Neural crest cell (in vitro differentiated cells): ENCODE measurements at regions not wholly inside any gene's neighbourhood (a gene's known extent, or its start where the extent isn't known, plus 50 kb on each side); places are given as distances from the start of the nearest gene placed in this dataset.

Experiments used
- DNase-seq: peaks from one replicate; pipeline ENCODE4 v3.0.0; 2021; ENCODE audit warnings: low read depth, mixed read lengths, low spot score
- H3K27ac Mint-ChIP-seq: one replicate; pipeline ENCODE4 v1.8.0; 2021; ENCODE audit warnings: mild to moderate bottlenecking, mixed read lengths; ENCODE audit not compliant: unreplicated experiment
- H3K27me3 Mint-ChIP-seq: 2 replicates; pipeline ENCODE4 v1.8.0; 2021; ENCODE audit warnings: low read depth, mild to moderate bottlenecking, mixed read lengths
- H3K36me3 Mint-ChIP-seq: 2 replicates; pipeline ENCODE4 v1.8.0; 2021; ENCODE audit warnings: low read depth, mild to moderate bottlenecking, mixed read lengths
- H3K4me1 Mint-ChIP-seq: 2 replicates; pipeline ENCODE4 v1.8.0; 2021; ENCODE audit warnings: mixed read lengths
- H3K4me3 Mint-ChIP-seq: one replicate; pipeline ENCODE4 v1.8.0; 2021; ENCODE audit warnings: mild to moderate bottlenecking, mixed read lengths
- H3K9me3 Mint-ChIP-seq: 2 replicates; pipeline ENCODE4 v1.8.0; 2021; ENCODE audit warnings: mixed read lengths
- CTCF ChIP-seq: fragments of 200-600 bp; sonication (generic); conservative IDR thresholded peaks from 2 replicates; pipeline ENCODE4 v1.5.0; 2021; ENCODE audit warnings: antibody characterized with exemption, mild to moderate bottlenecking

DNA sequence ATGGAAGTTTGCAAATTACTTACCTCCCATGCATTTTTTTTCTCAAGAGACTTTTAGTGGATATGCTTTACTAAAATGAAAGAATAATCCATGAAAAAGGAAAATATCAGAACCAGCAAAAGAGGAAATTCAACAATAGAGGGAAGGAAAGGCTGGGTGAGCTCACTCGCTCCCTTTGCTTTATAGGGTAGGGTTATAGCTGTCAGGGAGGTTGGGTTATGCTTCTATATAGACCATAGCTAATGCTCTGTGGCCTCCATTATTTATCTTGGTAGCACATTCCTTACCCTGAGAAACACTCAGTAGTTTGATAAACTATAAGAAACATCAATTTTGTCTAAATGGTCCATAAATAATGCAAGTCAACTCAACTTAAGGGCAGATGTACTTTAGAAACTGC lies 215.9 kb upstream of the FAR2 start:
- Mint-ChIP-seq H3K27ac (no peak overlapping the region), H3K36me3 (no peaks in the 10 kb centered on the region), H3K4me3 (no peak overlapping the region), H3K9me3 (peaks cover 2% of the 10 kb centered on the region), H3K27me3 (no peaks in the 10 kb centered on the region), H3K4me1 (peaks cover 3% of the 10 kb centered on the region)
- no peak for TF ChIP-seq CTCF
- no peak for DNase-seq

- Mint-ChIP-seq H3K9me3 (peaks cover 2% of the 10 kb centered on the region), H3K27me3 (no peaks in the 10 kb centered on the region), H3K4me1 (peaks cover 3% of the 10 kb centered on the region), H3K36me3 (no peaks in the 10 kb centered on the region), H3K27ac (no peak overlapping the region), H3K4me3 (no peak overlapping the region)
- DNase-seq = no peak
- TF ChIP-seq CTCF = no peak
Measured at GRCh38 chr12:28933864-28934527, 215.1 kb upstream of the FAR2 start.

DNA sequence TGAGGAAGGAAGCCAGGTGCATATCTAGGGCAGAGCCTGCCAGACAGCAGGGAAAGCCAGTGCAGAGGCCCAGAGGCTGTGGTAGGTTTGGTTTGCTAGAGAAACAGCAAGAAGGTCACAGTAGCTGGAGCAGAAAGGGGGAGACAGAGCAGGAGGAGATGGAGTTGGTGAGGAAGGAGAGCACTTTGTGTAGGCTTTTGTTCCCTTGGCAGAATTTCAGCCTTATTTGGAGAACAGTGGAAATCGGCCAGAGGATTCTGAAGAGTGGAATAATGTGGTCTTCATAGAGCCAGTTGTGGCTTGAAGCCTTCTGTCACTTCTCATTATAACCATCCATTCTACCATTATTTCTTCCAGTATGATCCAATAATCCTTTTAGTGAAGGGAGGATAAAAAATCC lies 212.9 kb upstream of the FAR2 start:
- TF ChIP-seq CTCF = no peak
- Mint-ChIP-seq H3K4me1 (peaks cover 3% of the 10 kb centered on the region), H3K4me3 (no peak overlapping the region), H3K27ac (no peak overlapping the region), H3K9me3 (no peaks in the 10 kb centered on the region), H3K27me3 (no peaks in the 10 kb centered on the region), H3K36me3 (no peaks in the 10 kb centered on the region)
- no peak for DNase-seq

DNA sequence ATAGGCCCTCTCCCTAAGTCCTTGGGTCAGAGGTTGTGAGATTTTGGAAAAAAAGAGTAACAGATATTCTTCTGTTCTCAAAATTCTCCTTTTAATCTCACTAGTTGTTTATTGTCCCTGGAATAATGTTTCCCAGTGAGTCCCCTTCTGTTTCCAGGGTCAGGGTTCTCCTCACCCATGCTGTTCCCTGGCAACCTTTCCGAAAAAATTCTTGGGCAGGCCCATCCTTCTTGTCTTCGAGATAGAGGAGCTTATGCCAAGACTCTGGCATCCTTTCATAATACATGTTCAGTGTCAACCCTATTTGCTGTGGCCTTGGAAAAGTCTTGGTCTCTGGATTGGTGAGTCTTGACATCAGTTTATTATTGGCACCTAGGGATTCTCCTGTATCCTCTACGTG lies 212.4 kb upstream of the FAR2 start:
- Mint-ChIP-seq H3K36me3 (no peaks in the 10 kb centered on the region), H3K4me1 (peaks cover 3% of the 10 kb centered on the region), H3K27ac (no peak overlapping the region), H3K27me3 (no peaks in the 10 kb centered on the region), H3K4me3 (no peak overlapping the region), H3K9me3 (no peaks in the 10 kb centered on the region)
- TF ChIP-seq CTCF = no peak
- no peak for DNase-seq

DNA sequence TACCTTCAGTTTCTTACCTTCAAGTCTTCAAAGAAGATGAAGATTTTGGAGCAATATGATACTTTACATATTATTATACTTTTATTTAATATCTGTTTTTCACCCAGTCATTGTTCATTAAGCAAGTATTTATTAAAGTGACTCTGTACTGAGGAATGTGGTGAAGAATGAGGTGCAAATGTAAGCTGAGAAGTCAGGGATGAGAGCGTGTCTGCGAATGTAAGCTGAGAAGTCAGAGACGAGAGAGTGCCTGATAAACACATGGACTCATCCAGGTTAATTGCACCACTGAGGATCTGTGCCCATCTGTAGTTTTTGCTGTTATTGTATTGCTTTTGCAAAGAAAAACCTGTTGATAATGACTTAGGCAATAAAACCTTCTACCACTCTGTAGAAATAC lies 211.9 kb upstream of the FAR2 start:
- no peak for DNase-seq
- Mint-ChIP-seq H3K9me3 (no peaks in the 10 kb centered on the region), H3K27me3 (no peaks in the 10 kb centered on the region), H3K4me1 (peaks cover 3% of the 10 kb centered on the region), H3K4me3 (no peak overlapping the region), H3K36me3 (no peaks in the 10 kb centered on the region), H3K27ac (no peak overlapping the region)
- no peak for TF ChIP-seq CTCF
